ENCODE measurements at regions not wholly inside any gene's neighbourhood (a gene's known extent, or its start where the extent isn't known, plus 50 kb on each side); places are given as distances from the start of the nearest gene placed in this dataset.
A peak's percentile ranks its signal among the peaks of the same experiment; 100 is the strongest.

- no peak overlapping the region for H3K4me3 ChIP-seq (ENCODE audit: low read depth, low read length)
- DNase-seq (ENCODE audit: low read depth), result no peak
- TF ChIP-seq CTCF (IDR thresholded peaks at IDR 0.05; ENCODE audit: low read depth, low read length, missing control alignments), result no peak
Measured at GRCh38 chrX:8907688-8908087, 106.5 kb upstream of the FAM9A start.

GRCh38 chrX:8906299-8906938, 105.2 kb upstream of the FAM9A start:
- DNase-seq (ENCODE audit: low read depth), result no peak
- H3K4me3 ChIP-seq (ENCODE audit: low read depth, low read length), result no peak overlapping the region
- no peak for TF ChIP-seq CTCF (IDR thresholded peaks at IDR 0.05; ENCODE audit: low read depth, low read length, missing control alignments)

- TF ChIP-seq CTCF (IDR thresholded peaks at IDR 0.05; ENCODE audit: low read depth, low read length, missing control alignments), result no peak
- no peak for DNase-seq (ENCODE audit: low read depth)
Measured at GRCh38 chrX:8897259-8897658, 96.1 kb upstream of the FAM9A start.

GRCh38 chrX:8890794-8891193, 89.6 kb upstream of the FAM9A start:
- H3K4me3 ChIP-seq (ENCODE audit: low read depth, low read length), result no peak overlapping the region
- TF ChIP-seq CTCF (IDR thresholded peaks at IDR 0.05; ENCODE audit: low read depth, low read length, missing control alignments), result no peak
- no peak for DNase-seq (ENCODE audit: low read depth)

More at GRCh38 chrX:8897259-8897658, 96.1 kb upstream of the FAM9A start:
- no peak overlapping the region for H3K4me3 ChIP-seq (ENCODE audit: low read depth, low read length)

GRCh38 chrX:8887004-8887403, 85.8 kb upstream of the FAM9A start:
- H3K4me3 ChIP-seq (ENCODE audit: low read depth, low read length), result no peak overlapping the region
- no peak for TF ChIP-seq CTCF (IDR thresholded peaks at IDR 0.05; ENCODE audit: low read depth, low read length, missing control alignments)
- DNase-seq (ENCODE audit: low read depth), result no peak

- no peak for DNase-seq (ENCODE audit: low read depth)
- peak; percentile 52 for TF ChIP-seq CTCF (IDR thresholded peaks at IDR 0.05; ENCODE audit: low read depth, low read length, missing control alignments)
- H3K4me3 ChIP-seq (ENCODE audit: low read depth, low read length), result no peak overlapping the region
Measured at GRCh38 chrX:8879750-8880149, 78.6 kb upstream of the FAM9A start.

- no peak for TF ChIP-seq CTCF (IDR thresholded peaks at IDR 0.05; ENCODE audit: low read depth, low read length, missing control alignments)
- DNase-seq (ENCODE audit: low read depth), result no peak
- H3K4me3 ChIP-seq (ENCODE audit: low read depth, low read length), result no peak overlapping the region
Measured at GRCh38 chrX:8873956-8874355, 72.8 kb upstream of the FAM9A start.
